ENCODE measurements at regions not wholly inside any gene's neighbourhood (a gene's known extent, or its start where the extent isn't known, plus 50 kb on each side); places are given as distances from the start of the nearest gene placed in this dataset.

GRCh38 chr18:61943175-61943964 is 50.6 kb upstream of the RNF152 start:
- TF ChIP-seq EP300 (IDR thresholded peaks at IDR 0.05) (no peak), MAZ (IDR thresholded peaks at IDR 0.05; ENCODE audit: borderline replicate concordance, low read depth, low read length) (no peak), CTCF (IDR thresholded peaks at IDR 0.05) (no peak), ATOH8 (CRISPR knock-in tag; IDR thresholded peaks at IDR 0.05; ENCODE audit: low read depth) (no peak), ESRRA (IDR thresholded peaks at IDR 0.05; ENCODE audit: borderline replicate concordance, low read length) (no peak), POLR2AphosphoS2 (conservative IDR thresholded peaks at IDR 0.05; ENCODE audit: low read length) (no peak), POLR2A (IDR thresholded peaks at IDR 0.05; ENCODE audit: low read length) (no peak), CEBPB (IDR thresholded peaks at IDR 0.05) (no peak), MAFK (IDR thresholded peaks at IDR 0.05; ENCODE audit: partially characterized antibody) (no peak), SMC3 (IDR thresholded peaks at IDR 0.05) (no peak), RAD21 (conservative IDR thresholded peaks at IDR 0.05 in 1 of 2, IDR thresholded peaks at IDR 0.05 in 1 of 2) (no peak), CHD2 (IDR thresholded peaks at IDR 0.05; ENCODE audit: low read length, partially characterized antibody) (no peak), TP53 (CRISPR knock-in tag; IDR thresholded peaks at IDR 0.05) (no peak)
- TF ChIP-seq, protein P1, sequence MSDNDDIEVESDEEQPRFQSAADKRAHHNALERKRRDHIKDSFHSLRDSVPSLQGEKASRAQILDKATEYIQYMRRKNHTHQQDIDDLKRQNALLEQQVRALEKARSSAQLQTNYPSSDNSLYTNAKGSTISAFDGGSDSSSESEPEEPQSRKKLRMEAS (IDR thresholded peaks at IDR 0.05) = no peak
